B cell (primary cell): ENCODE measurements at regions not wholly inside any gene's neighbourhood (a gene's known extent, or its start where the extent isn't known, plus 50 kb on each side); places are given as distances from the start of the nearest gene placed in this dataset.
A peak's percentile ranks its signal among the peaks of the same experiment; 100 is the strongest.

Experiments
- ATAC-seq: fragments of 200-7000 bp; cut with Tn5 transposase; one replicate; pipeline ENCODE4 v1.10.0; 2021; ENCODE audit warnings: low read depth, mild to moderate bottlenecking, moderate number of reproducible peaks, moderate library complexity
- CTCF ChIA-PET: fragments of 350-600 bp; sonication (Branson Sonifier 250); formaldehyde crosslinking; loops from one replicate; lab custom pipeline; 2021; ENCODE audit warnings: antibody characterized with exemption, inconsistent platforms; lab: Charles Lee
- POLR2A ChIA-PET: fragments of 350-600 bp; sonication (Branson Sonifier 250); formaldehyde crosslinking; loops from one replicate; lab custom pipeline; 2021; ENCODE audit warnings: antibody characterized with exemption; lab: Charles Lee
- DNase-seq: peaks from one replicate; pipeline ENCODE4 v3.0.0; 2013
- H2AFZ ChIP-seq: 2 replicates; pipeline ENCODE4 v1.6.1; 2012; ENCODE audit warnings: mild to moderate bottlenecking, low read depth, low read length; ENCODE audit not compliant: insufficient read depth, poor library complexity, severe bottlenecking
- H3K27ac ChIP-seq, 2 donors: 1 replicate in 1 of 2; 2 replicates in 1 of 2; pipeline ENCODE4 v1.5.1; 2012 to 2013; ENCODE audit warnings: low read length in 2 of 2, mild to moderate bottlenecking in 2 of 2, moderate library complexity in 1 of 2
- H3K27me3 ChIP-seq, 4 experiments: fragments of 200-600 bp in 1 of 4; sonication (generic) in 1 of 4; replicated peaks in 1 of 4; 1 replicate in 2 of 4; 2 replicates in 2 of 4; pipeline versions ENCODE4 v1.6.1 to v1.7.0; 2013 to 2016; ENCODE audit warnings: low read length in 3 of 4, mild to moderate bottlenecking in 2 of 4, mixed read lengths in 1 of 4, moderate library complexity in 1 of 4; ENCODE audit not compliant: insufficient read depth in 4 of 4, control insufficient read depth in 3 of 4; ENCODE audit errors: control extremely low read depth in 1 of 4
- H3K36me3 ChIP-seq, 2 experiments: replicated peaks in 1 of 2; 1 replicate in 1 of 2; 2 replicates in 1 of 2; pipeline versions ENCODE4 v1.6.1 to v1.7.1; 2013; ENCODE audit warnings: low read length in 1 of 2; ENCODE audit not compliant: insufficient read depth in 2 of 2, control insufficient read depth in 1 of 2; ENCODE audit errors: control extremely low read depth in 1 of 2, extremely low read depth in 1 of 2
- H3K4me1 ChIP-seq, 2 donors: fragments of 200-600 bp in 1 of 2; sonication (generic) in 1 of 2; 1 replicate in 1 of 2; 2 replicates in 1 of 2; pipeline versions ENCODE4 v1.5.1 to v1.6.1; 2013 to 2017; ENCODE audit warnings: low read length in 2 of 2; ENCODE audit not compliant: control insufficient read depth in 2 of 2, insufficient read depth in 2 of 2
- H3K4me2 ChIP-seq: replicated peaks from 2 replicates; pipeline ENCODE3; 2012; ENCODE audit warnings: mild to moderate bottlenecking, low read depth, low read length; ENCODE audit not compliant: poor library complexity, severe bottlenecking
- H3K4me3 ChIP-seq, 5 experiments: fragments of 200-600 bp in 1 of 5; sonication (generic) in 1 of 5; 1 replicate in 3 of 5; 2 replicates in 2 of 5; pipeline versions ENCODE4 v1.5.1 to v1.7.0; 2011 to 2016; ENCODE audit warnings: low read length in 4 of 5, mild to moderate bottlenecking in 4 of 5, low read depth in 2 of 5, control low read depth in 1 of 5, moderate library complexity in 1 of 5; ENCODE audit not compliant: insufficient read depth in 1 of 5; ENCODE audit errors: control extremely low read depth in 1 of 5, extremely low read depth in 1 of 5
- H3K79me2 ChIP-seq: fragments of 200-600 bp; sonication (generic); one replicate; pipeline ENCODE4 v1.6.0; 2016; ENCODE audit warnings: low read length; ENCODE audit not compliant: control insufficient read depth, insufficient read depth
- H3K9ac ChIP-seq: fragments of 200-600 bp; sonication (generic); 2 replicates; pipeline ENCODE4 v1.6.1; 2017; ENCODE audit warnings: mild to moderate bottlenecking, low read length, moderate library complexity
- H3K9me3 ChIP-seq, 3 donors: one replicate each; pipeline versions ENCODE4 v1.6.1 to v1.7.1; 2013; ENCODE audit warnings: low read length in 2 of 3; ENCODE audit not compliant: control insufficient read depth in 2 of 3, insufficient read depth in 1 of 3; ENCODE audit errors: control extremely low read depth in 1 of 3
- H4K20me1 ChIP-seq: 2 replicates; pipeline ENCODE4 v1.6.0; 2012; ENCODE audit warnings: mild to moderate bottlenecking, low read length; ENCODE audit not compliant: insufficient read depth, control insufficient read depth, poor library complexity, severe bottlenecking
- H3K27ac Mint-ChIP-seq: one replicate; pipeline ENCODE4 v1.8.0; 2021; ENCODE audit warnings: mixed read lengths
- H3K27me3 Mint-ChIP-seq: one replicate; pipeline ENCODE4 v1.8.0; 2021; ENCODE audit warnings: mixed read lengths
- H3K4me1 Mint-ChIP-seq: one replicate; pipeline ENCODE4 v1.8.0; 2021; ENCODE audit warnings: mixed read lengths
- H3K4me3 Mint-ChIP-seq: one replicate; pipeline ENCODE4 v1.8.0; 2021; ENCODE audit warnings: mixed read lengths
- H3K9me3 Mint-ChIP-seq: one replicate; pipeline ENCODE4 v1.8.0; 2022; ENCODE audit warnings: mixed read lengths; ENCODE audit not compliant: insufficient read depth
- EZH2 ChIP-seq: IDR thresholded peaks from 2 replicates; pipeline ENCODE4 v1.6.1; 2012; ENCODE audit warnings: borderline replicate concordance, low read depth, mild to moderate bottlenecking, moderate library complexity, low read length; ENCODE audit not compliant: insufficient read depth, poor library complexity, severe bottlenecking
- WGBS: methylation state at CpG from one replicate; pipeline ENCODE4 v1.1.5; 2013; ENCODE audit warnings: missing lambda C conversion rate; ENCODE audit not compliant: insufficient coverage; 5-methylcytosine and 5-hydroxymethylcytosine counted together
- intact Hi-C: fragments of 100-400 bp; cut with micrococcal nuclease; formaldehyde crosslinking; loops from one replicate; pipeline ENCODE4 v1.10.0; 2022
- TF ChIP-seq, protein P1 (sequence below): fragments of 200-600 bp; IDR thresholded peaks from one replicate; pipeline ENCODE4 v1.8.0; 2022; ENCODE audit warnings: antibody characterized with exemption, mild to moderate bottlenecking

DNA sequence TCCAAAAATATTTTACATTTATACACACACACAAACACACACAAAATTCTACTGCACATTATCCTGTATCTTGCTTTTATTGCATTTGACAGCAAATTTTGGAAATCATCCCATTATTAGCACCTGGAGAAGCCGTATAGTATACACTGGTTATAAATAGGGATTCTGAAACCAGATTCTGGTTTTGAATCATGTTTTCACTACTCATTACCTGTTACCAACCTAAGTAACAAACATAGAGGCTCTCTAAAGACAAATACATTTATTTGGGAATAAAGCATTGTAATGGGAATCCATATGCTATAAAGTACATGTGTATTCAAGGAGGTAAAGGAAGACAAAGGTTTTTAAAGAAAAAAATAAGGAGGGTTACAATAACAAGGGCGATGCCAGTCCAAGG, 106.8 kb downstream of the OR2B2 start:
- no peaks in the 10 kb centered on the region for H3K36me3 ChIP-seq
- H3K27me3 ChIP-seq: no peaks in the 10 kb centered on the region
- ChIA-PET POLR2A (no interaction called here), CTCF (no interaction called here)
- peaks cover 5% of the 10 kb centered on the region for H3K27me3 Mint-ChIP-seq
- H3K27ac ChIP-seq: no peak overlapping the region
- TF ChIP-seq, protein P1, sequence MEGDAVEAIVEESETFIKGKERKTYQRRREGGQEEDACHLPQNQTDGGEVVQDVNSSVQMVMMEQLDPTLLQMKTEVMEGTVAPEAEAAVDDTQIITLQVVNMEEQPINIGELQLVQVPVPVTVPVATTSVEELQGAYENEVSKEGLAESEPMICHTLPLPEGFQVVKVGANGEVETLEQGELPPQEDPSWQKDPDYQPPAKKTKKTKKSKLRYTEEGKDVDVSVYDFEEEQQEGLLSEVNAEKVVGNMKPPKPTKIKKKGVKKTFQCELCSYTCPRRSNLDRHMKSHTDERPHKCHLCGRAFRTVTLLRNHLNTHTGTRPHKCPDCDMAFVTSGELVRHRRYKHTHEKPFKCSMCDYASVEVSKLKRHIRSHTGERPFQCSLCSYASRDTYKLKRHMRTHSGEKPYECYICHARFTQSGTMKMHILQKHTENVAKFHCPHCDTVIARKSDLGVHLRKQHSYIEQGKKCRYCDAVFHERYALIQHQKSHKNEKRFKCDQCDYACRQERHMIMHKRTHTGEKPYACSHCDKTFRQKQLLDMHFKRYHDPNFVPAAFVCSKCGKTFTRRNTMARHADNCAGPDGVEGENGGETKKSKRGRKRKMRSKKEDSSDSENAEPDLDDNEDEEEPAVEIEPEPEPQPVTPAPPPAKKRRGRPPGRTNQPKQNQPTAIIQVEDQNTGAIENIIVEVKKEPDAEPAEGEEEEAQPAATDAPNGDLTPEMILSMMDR: no peak
- TF ChIP-seq EZH2: no peak
- no peaks in the 10 kb centered on the region for H3K9me3 Mint-ChIP-seq
- peak overlapping the region; percentile 5 for H3K4me3 Mint-ChIP-seq
- H3K4me2 ChIP-seq: no peak overlapping the region
- no peaks in the 10 kb centered on the region for H3K79me2 ChIP-seq
- peaks cover 20 to 25% of the 10 kb centered on the region in 2 donors for H3K4me1 ChIP-seq
- intact Hi-C loops: loop anchor here (5.0 kb wide), 1 partner anchor 1473 kb away; no protein-coding TSS in a partner anchor
- H2AFZ ChIP-seq: no peak overlapping the region
- H3K4me1 Mint-ChIP-seq: peaks cover 31% of the 10 kb centered on the region
- no peaks in the 10 kb centered on the region for H4K20me1 ChIP-seq
- H3K27ac Mint-ChIP-seq: no peak overlapping the region
- peaks cover 0 to 21% (median 3%) of the 10 kb centered on the region in 3 donors for H3K9me3 ChIP-seq
- WGBS: 100% methylated on average over 1 of the region's 2 CpGs
- no peak overlapping the region for H3K9ac ChIP-seq
- ATAC-seq: no peak
- no peak for DNase-seq
- no peak overlapping the region for H3K4me3 ChIP-seq

DNA sequence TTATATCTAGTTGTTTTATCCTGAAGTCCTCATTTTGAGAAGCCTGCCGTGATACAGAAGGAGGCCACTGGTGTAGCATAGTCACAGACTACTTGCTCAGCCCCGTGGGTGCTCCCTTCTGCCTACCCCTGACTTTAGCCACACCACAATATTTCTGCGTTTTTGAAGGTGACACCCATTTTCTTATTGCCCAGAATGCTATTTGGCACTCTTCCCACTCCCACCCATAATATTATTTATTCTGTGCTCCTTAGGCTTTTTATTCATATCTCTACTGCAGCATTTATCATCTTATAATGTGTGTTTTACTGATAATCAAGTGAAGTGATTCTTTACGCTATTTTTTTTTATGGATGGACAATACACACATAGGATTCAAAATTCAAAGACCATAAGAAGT, 107.3 kb downstream of the OR2B2 start:
- CTCF ChIA-PET: interaction anchor here (0.7 kb wide), 1 partner anchor 91 kb away, joined by 3 read pairs; no protein-coding TSS in a partner anchor
- Histone ChIP-seq H4K20me1 (no peaks in the 10 kb centered on the region), H3K27me3 (no peaks in the 10 kb centered on the region), H3K27ac (no peak overlapping the region), H2AFZ (no peak overlapping the region), H3K9ac (no peak overlapping the region), H3K9me3 (peaks cover 0 to 21% (median 3%) of the 10 kb centered on the region in 3 donors), H3K4me2 (no peak overlapping the region), H3K4me3 (no peak overlapping the region), H3K36me3 (no peaks in the 10 kb centered on the region), H3K4me1 (peaks cover 20 to 23% of the 10 kb centered on the region in 2 donors), H3K79me2 (no peaks in the 10 kb centered on the region)
- DNase-seq (no peak), ATAC-seq (no peak)
- POLR2A ChIA-PET: no interaction called here
- 100% methylated on average over 3 of the region's 4 CpGs for WGBS
- peaks cover 5% of the 10 kb centered on the region for H3K27me3 Mint-ChIP-seq
- TF ChIP-seq EZH2: no peak
- TF ChIP-seq, protein P1: no peak
- no peaks in the 10 kb centered on the region for H3K9me3 Mint-ChIP-seq
- H3K4me1 Mint-ChIP-seq: peaks cover 28% of the 10 kb centered on the region
- H3K4me3 Mint-ChIP-seq: no peak overlapping the region
- no peak overlapping the region for H3K27ac Mint-ChIP-seq
- intact Hi-C loops: loop anchor here (5.0 kb wide), 1 partner anchor 1473 kb away; no protein-coding TSS in a partner anchor
